Erythroblast (primary cell): ENCODE measurements at regions not wholly inside any gene's neighbourhood (a gene's known extent, or its start where the extent isn't known, plus 50 kb on each side); places are given as distances from the start of the nearest gene placed in this dataset.

ENCODE experiments used
- DNase-seq, 2 experiments: peaks; one replicate each; lab custom pipeline; 2025; lab: John Stamatoyannopoulos, UW
- GATA1 ChIP-seq: IDR thresholded peaks from 2 replicates; pipeline ENCODE4 v1.6.1; 2011; ENCODE audit warnings: low read depth, mild to moderate bottlenecking, control low read depth, low read length, moderate library complexity
- POLR2A ChIP-seq: IDR thresholded peaks from 2 replicates; pipeline ENCODE4 v1.6.1; 2011; ENCODE audit warnings: mild to moderate bottlenecking, low read length

DNA sequence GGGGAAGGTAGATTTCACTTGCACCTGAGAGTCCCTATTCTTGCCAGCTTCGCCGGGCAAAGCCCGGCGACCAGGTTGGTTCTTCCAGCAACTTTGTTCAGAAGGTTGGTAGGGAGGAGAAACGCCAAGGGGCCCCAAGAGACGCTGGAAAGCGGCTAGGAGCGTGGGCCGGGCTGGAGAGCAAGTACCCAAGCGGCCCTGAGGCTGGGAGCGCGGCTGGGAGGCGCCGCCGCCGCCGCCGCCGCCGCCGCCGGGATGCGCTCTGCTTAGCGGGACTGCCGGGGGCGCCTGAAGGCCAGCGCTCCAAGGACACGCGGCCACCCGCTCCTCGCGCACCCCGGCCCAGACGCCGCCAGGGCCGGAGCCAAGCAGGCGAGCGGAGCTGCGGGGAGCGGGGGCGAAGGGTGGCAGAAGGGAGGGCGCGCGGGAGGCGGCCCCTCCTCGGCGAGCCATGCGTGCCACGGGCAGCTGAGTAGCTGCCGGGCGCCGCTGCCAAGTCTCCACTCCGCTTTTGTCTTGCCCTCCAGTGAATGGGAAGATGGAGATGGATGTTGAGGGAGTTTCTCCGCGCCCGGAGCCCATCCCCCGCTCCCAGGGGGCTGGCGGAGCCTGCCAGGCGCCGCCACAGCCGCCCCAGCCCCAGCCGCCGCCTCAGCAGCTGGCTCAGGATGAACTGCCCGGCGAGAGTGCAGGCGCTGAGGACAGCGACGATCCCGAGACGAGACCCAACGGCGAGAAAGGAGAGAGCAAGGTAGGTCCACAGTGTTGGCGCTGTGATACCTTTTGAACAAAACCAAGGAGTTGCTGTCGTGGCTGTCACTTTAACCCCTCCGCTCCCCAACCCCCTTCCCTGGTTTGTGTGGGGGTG lies 227.4 kb upstream of the AZI2 start:
- no peak for TF ChIP-seq POLR2A
- TF ChIP-seq GATA1: no peak
- no peak for DNase-seq

DNA sequence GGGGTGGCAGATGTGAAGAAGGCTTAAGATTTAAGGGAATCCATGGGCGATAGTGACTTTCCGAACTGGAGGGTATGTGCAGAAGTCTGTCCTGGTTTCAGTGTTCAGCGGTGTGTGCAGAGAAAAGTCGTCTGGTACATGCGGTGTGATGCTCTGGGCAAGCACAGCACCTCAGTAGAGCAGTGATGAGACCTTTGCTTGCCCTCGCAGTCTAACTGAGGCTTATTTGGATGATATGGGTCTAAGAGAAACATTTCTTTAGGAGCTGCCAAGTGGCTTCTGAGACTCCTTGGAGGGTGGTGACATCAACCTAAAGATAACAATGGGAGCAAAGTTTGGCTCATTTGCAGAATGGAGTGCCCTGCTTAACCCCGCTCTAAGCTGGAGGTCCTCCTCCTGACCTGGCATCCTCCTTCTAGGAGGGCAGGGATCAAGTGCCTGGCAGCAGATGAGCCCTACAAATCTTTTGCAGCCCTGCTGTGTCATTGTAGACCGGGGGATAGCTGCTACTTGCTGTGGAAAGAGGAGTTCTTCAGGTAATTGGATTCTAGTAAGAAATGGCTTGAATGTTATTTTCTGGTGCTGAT lies 228.1 kb upstream of the AZI2 start:
- TF ChIP-seq POLR2A (no peak), GATA1 (no peak)
- no peak for DNase-seq

DNA sequence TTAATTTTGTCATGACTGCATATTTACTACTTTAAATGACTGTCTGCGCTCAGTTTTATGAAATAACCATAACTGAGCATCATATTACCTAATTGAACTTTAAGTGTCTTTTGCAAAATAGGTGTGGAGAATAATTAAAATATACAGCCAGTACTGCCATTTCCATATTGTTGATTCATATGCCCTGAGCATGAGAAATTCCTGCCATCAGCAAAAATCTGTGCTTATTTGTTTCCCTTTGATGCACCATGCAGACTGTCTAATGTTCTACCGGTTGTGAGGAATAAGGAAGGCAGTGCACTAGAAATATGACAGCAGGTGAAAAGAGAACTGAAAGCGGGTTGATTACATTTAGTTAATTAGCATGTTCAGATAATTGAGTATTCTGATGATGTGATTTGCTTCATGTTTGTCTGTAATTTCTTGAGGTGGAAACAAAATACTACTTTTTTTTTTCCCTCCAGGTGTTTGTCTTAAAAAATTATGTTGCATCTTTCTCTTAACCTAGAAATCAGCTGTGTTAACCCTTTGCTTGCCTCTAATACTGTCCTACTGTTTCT lies 229.4 kb upstream of the AZI2 start:
- DNase-seq: no peak
- TF ChIP-seq GATA1 (no peak), POLR2A (no peak)

DNA sequence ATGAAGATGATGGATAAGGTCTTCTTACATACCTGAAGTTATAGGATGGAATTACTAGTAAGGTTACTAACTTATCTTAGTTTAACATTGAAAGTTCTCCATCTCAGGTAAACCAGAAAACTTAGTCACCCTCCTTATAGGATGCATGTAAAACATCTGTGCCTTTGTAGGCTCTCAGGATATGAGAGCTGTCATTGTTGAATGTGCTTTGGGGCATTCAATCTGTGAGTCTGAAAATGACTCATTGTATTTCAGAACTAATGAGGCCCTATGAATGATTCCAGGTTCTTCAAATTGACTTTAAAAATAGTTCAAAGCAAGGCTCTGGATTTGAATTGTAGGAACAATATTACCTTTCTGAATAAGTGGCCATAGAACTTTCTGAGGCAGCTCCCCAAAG lies 237.7 kb upstream of the AZI2 start:
- no peak for TF ChIP-seq POLR2A
- no peak for TF ChIP-seq GATA1
- no peak for DNase-seq

DNA sequence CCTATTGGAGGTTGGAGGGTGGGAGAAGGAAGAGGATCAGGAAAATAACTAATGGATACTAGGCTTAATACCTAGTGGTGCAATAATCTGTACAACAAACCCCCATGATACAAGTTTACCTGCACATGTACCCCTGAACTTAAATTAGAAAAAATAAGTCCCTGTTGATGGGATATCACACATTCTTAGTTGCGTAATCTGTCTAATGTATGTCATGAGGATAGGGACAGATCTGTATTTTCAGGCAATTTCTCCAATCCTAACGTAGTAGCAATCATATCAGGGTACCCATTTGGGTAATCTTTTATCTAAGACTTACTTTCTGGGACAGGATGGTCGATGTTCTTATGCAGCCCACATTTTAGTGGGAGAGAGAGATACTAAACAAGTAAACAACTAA lies 239.1 kb upstream of the AZI2 start:
- no peak for DNase-seq
- no peak for TF ChIP-seq GATA1
- no peak for TF ChIP-seq POLR2A

DNA sequence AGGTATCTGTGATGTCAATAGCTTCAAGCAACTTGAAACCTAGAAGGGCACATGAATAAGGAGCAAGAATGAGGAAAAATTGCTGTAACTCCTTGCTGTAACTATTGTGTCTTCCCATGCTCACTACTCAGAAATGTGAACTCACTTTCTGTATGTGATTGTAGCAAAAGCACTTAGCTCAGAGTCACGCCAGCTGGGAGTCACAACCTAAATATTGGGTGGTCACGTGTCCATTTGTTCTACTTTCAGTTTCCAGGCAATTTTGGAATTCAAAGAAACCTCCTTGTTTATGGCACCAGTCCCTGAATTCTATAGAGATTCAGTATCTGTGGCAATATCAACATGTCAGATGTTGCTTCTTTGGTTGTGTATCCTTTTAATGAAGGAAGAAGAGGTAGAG lies 241.6 kb upstream of the AZI2 start:
- DNase-seq: no peak
- TF ChIP-seq GATA1 (no peak), POLR2A (no peak)

DNA sequence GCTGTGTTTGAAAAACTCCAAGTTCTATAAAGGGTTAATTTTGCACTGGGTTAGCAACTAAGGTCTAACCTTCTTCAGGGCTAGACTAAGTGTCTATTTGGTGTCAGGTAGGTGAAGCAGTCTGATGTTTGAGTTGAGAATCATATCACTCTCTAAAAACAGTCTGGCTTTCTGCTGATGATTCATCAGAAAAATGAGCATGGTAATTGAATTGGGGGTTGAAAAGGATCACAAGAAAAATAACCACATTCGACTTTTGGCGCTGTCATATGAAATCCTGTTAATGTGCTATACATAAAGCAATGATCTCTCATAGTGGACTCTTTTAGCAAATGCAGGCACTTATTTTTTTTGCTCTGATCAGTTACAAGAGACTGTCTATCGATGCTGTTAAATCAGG lies 242.2 kb upstream of the AZI2 start:
- DNase-seq: no peak
- TF ChIP-seq POLR2A: no peak
- no peak for TF ChIP-seq GATA1

DNA sequence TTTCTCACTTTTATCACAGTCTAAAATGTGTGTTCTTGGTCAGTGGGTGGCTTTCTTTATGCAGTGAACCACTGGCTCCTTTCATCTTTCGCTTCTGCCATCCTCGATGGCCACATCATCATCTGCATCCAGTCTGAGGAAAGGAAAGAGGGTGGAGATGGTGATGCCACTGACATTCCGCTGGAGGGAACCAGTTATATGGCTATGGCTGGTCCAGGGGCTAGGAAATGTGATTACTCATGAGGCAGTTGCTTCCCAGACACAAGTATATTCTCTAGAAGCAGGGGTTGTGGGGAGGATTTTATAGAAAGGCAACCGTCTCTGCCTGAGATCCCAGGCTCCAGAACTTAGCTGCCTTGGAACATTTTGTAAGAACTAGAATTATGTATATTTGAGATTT lies 246.7 kb upstream of the AZI2 start:
- TF ChIP-seq GATA1 (no peak), POLR2A (no peak)

DNA sequence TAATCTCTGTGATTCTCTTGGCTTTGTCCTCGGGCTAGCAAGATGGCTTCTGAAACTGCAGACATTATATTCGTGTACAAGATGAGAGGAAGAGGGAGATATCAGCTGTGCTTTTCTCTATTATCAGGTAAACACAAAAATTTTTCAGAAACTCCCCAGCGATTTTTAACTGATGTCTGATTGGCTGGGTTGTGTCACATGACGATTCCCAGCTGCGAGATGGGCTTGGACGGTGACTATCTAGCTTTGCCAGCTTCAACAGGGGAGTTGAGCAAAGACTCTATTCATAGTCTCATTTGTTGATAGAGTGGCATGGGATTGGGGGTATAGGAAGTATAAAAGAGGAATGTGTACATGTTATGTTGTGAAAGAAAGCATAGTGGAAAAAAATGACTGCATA lies 248.8 kb upstream of the AZI2 start:
- no peak for TF ChIP-seq POLR2A
- TF ChIP-seq GATA1: no peak

More for the DNA sequence above, 246.7 kb upstream of the AZI2 start:
- no peak for DNase-seq

DNA sequence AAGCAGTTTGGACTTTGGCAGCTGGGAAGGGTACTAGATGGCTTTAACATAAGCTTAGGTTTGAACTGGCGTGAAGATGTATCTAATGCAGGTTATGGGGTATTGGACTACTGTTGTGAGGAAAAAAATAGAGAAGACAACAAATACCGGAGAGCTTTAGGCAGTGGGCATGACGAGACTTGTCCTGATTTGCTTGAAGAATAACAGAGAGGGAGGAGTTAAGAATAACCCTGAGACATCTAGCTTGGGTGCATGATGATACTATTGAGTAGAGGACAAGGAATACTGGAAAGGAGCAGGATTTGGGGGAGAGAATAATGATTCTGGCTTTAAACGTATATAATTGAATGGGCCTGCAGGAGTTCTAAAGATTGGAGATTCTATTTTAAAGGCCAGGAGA lies 249.5 kb upstream of the AZI2 start:
- no peak for DNase-seq
- no peak for TF ChIP-seq POLR2A
- no peak for TF ChIP-seq GATA1

More for the DNA sequence above, 248.8 kb upstream of the AZI2 start:
- no peak for DNase-seq

DNA sequence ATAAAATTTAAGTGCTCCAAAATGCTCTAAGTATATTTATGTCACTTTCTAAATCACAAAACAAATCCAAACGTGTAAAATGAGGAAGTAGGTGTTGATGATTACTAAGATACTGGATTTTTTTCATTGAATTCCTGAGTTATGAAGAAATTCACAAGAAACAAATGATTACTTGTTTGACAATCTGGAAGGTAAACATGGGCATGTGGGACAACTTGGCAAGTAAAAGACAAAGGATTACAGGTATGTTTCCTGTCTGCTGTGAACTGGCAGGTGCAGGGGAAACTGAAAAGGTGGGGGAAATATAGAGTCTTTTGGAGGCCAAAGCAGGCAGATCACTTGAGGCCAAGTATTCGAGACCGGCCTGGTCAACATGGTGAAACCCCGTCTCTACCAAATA lies 252.7 kb upstream of the AZI2 start:
- no peak for DNase-seq
- TF ChIP-seq POLR2A (no peak), GATA1 (no peak)

DNA sequence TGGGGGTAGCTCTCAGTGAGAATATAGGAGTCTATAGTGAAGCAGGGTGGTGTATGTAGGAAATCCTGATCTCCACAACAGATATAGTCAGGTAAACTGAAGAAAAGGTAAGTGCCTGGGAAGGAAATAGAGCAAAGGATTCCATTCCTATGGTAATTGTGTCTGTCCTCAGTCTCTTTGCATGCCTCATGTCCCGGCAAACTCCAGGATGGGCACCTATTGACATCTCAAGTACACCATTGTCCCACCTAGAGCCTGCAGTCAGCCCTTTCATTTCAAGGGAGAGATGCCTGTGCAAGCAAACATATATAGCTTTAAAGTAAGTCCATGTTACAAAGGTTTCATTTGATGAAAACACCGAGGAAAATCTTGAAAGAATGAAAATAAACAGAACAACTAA lies 257.7 kb upstream of the AZI2 start:
- TF ChIP-seq POLR2A (no peak), GATA1 (no peak)
- no peak for DNase-seq

DNA sequence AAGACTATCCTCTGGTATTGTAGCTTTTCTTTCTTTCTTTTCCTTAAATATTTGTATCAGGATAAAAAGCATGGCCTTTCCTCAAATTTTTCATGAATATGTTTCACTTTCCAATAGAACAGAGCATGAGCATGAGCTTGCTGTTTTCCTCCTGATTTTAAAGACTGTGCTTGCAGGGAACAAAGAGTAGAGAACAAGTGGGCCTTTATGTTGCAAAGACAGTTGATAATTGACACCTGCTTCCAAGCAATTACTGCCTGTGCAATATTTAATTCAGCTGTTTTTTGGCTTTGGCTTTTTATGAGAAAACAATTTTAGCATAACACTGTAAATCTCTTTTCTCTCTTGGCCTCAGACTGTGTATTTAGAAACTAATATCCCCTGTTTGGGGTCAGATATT lies 263.6 kb upstream of the AZI2 start:
- no peak for DNase-seq
- no peak for TF ChIP-seq POLR2A
- TF ChIP-seq GATA1: no peak

DNA sequence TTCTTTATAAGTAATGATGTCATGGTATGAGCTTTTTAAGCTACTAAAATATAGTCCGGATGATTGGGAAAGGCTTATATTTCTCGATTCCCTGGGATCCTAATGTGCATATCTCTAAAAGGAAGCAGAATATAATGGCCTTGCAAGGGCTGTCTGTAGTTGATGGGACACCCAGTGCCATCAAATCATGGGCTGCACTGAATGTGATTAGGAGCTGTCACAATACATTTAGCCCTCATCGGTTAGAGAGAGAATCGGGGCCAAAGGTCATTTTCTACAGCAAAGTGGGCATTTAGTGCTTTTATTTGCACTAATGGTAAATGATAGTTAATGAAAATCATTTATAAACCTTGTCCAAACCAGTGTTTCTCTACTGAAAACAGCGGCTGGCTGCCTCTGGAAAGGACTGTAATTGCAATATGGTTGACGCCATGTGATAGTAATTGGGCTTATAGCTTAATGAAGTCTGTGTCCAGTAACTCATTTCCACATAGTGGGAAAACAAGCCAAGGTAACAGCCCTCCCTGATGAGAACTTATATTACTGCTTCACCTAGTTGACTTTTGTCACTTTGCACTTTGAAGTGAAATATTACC lies 265.0 kb upstream of the AZI2 start:
- TF ChIP-seq GATA1: no peak
- TF ChIP-seq POLR2A: no peak
- DNase-seq: no peak

DNA sequence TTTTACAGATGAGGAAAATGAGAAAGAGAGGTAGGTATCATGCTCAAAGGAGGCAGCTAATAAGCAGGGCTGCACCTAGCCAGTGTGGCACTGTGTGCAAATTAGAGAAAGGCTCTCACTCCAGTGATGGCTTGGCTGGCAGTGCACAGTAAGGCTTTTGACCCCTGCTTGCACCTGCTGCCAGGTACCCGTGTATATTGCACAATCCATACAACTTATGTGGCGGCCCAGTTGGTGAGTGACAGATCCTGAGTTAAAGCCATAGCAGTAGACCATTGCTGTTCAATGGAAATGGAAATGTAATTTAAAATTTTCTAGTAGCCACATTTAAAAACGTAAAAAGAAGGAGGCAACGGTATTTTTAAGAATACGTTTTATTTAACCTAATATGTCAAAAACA lies 266.4 kb upstream of the AZI2 start:
- TF ChIP-seq GATA1 (no peak), POLR2A (no peak)
- DNase-seq: no peak
